Activated naive CD8-positive, alpha-beta T cell (primary cell): ENCODE measurements at regions not wholly inside any gene's neighbourhood (a gene's known extent, or its start where the extent isn't known, plus 50 kb on each side); places are given as distances from the start of the nearest gene placed in this dataset.

Source experiments
- H3K27ac Mint-ChIP-seq: one replicate; pipeline ENCODE4 v1.8.0; 2021; ENCODE audit warnings: mixed read lengths
- H3K27me3 Mint-ChIP-seq: one replicate; pipeline ENCODE4 v1.8.0; 2021; ENCODE audit warnings: mixed read lengths
- H3K36me3 Mint-ChIP-seq: one replicate; pipeline ENCODE4 v1.8.0; 2021; ENCODE audit warnings: mixed read lengths
- H3K4me1 Mint-ChIP-seq: one replicate; pipeline ENCODE4 v1.8.0; 2021; ENCODE audit warnings: low read depth, mixed read lengths
- H3K4me3 Mint-ChIP-seq: one replicate; pipeline ENCODE4 v1.8.0; 2021; ENCODE audit warnings: mild to moderate bottlenecking, mixed read lengths
- H3K9me3 Mint-ChIP-seq: one replicate; pipeline ENCODE4 v1.8.0; 2021; ENCODE audit warnings: low read depth, mixed read lengths

- H3K36me3 Mint-ChIP-seq, result no peaks in the 10 kb centered on the region
- H3K4me3 Mint-ChIP-seq, result no peak overlapping the region
- no peak overlapping the region for H3K27ac Mint-ChIP-seq
- peaks cover 1% of the 10 kb centered on the region for H3K27me3 Mint-ChIP-seq
- H3K9me3 Mint-ChIP-seq, result no peaks in the 10 kb centered on the region
- H3K4me1 Mint-ChIP-seq, result peaks cover 34% of the 10 kb centered on the region
Observed at GRCh38 chr20:24385547-24385946, 83.9 kb upstream of the SYNDIG1 start.

- H3K27ac Mint-ChIP-seq, result no peak overlapping the region
- no peak overlapping the region for H3K4me3 Mint-ChIP-seq
- peaks cover 27% of the 10 kb centered on the region for H3K4me1 Mint-ChIP-seq
- no peaks in the 10 kb centered on the region for H3K9me3 Mint-ChIP-seq
- no peaks in the 10 kb centered on the region for H3K36me3 Mint-ChIP-seq
- peaks cover 1% of the 10 kb centered on the region for H3K27me3 Mint-ChIP-seq
Observed at GRCh38 chr20:24384865-24385264, 84.6 kb upstream of the SYNDIG1 start.

- H3K4me1 Mint-ChIP-seq, result peaks cover 7% of the 10 kb centered on the region
- no peak overlapping the region for H3K27ac Mint-ChIP-seq
- H3K9me3 Mint-ChIP-seq, result no peaks in the 10 kb centered on the region
- no peak overlapping the region for H3K4me3 Mint-ChIP-seq
- no peaks in the 10 kb centered on the region for H3K36me3 Mint-ChIP-seq
- H3K27me3 Mint-ChIP-seq, result peaks cover 1% of the 10 kb centered on the region
Observed at GRCh38 chr20:24382743-24383142, 86.7 kb upstream of the SYNDIG1 start.

- H3K27me3 Mint-ChIP-seq, result peaks cover 1% of the 10 kb centered on the region
- no peaks in the 10 kb centered on the region for H3K9me3 Mint-ChIP-seq
- no peak overlapping the region for H3K27ac Mint-ChIP-seq
- no peak overlapping the region for H3K4me3 Mint-ChIP-seq
- H3K36me3 Mint-ChIP-seq, result no peaks in the 10 kb centered on the region
- peaks cover 7% of the 10 kb centered on the region for H3K4me1 Mint-ChIP-seq
Observed at GRCh38 chr20:24382331-24382730, 87.1 kb upstream of the SYNDIG1 start.

- Mint-ChIP-seq H3K27ac (no peak overlapping the region), H3K36me3 (no peaks in the 10 kb centered on the region), H3K4me1 (peaks cover 3% of the 10 kb centered on the region), H3K4me3 (no peak overlapping the region), H3K27me3 (peaks cover 1% of the 10 kb centered on the region), H3K9me3 (no peaks in the 10 kb centered on the region)
Observed at GRCh38 chr20:24381886-24382285, 87.5 kb upstream of the SYNDIG1 start.

- Mint-ChIP-seq H3K27ac (no peak overlapping the region), H3K36me3 (no peaks in the 10 kb centered on the region), H3K4me1 (no peaks in the 10 kb centered on the region), H3K9me3 (no peaks in the 10 kb centered on the region), H3K4me3 (no peak overlapping the region), H3K27me3 (peaks cover 1% of the 10 kb centered on the region)
Observed at GRCh38 chr20:24379484-24379927, 89.9 kb upstream of the SYNDIG1 start.

- H3K4me1 Mint-ChIP-seq, result no peaks in the 10 kb centered on the region
- H3K27ac Mint-ChIP-seq, result no peak overlapping the region
- H3K4me3 Mint-ChIP-seq, result no peak overlapping the region
- no peaks in the 10 kb centered on the region for H3K9me3 Mint-ChIP-seq
- H3K36me3 Mint-ChIP-seq, result no peaks in the 10 kb centered on the region
- no peaks in the 10 kb centered on the region for H3K27me3 Mint-ChIP-seq
Observed at GRCh38 chr20:24378661-24379483, 90.6 kb upstream of the SYNDIG1 start.

GRCh38 chr20:24376311-24377099 is 92.9 kb upstream of the SYNDIG1 start:
- Mint-ChIP-seq H3K36me3 (no peaks in the 10 kb centered on the region), H3K4me1 (no peaks in the 10 kb centered on the region), H3K27ac (no peak overlapping the region), H3K9me3 (no peaks in the 10 kb centered on the region), H3K4me3 (no peak overlapping the region), H3K27me3 (no peaks in the 10 kb centered on the region)

- Mint-ChIP-seq H3K4me1 (no peaks in the 10 kb centered on the region), H3K4me3 (no peak overlapping the region), H3K27ac (no peak overlapping the region), H3K9me3 (no peaks in the 10 kb centered on the region), H3K36me3 (no peaks in the 10 kb centered on the region), H3K27me3 (no peaks in the 10 kb centered on the region)
Observed at GRCh38 chr20:24373372-24373771, 96.1 kb upstream of the SYNDIG1 start.

- no peaks in the 10 kb centered on the region for H3K27me3 Mint-ChIP-seq
- no peaks in the 10 kb centered on the region for H3K4me1 Mint-ChIP-seq
- no peak overlapping the region for H3K27ac Mint-ChIP-seq
- H3K36me3 Mint-ChIP-seq, result no peaks in the 10 kb centered on the region
- no peak overlapping the region for H3K4me3 Mint-ChIP-seq
- no peaks in the 10 kb centered on the region for H3K9me3 Mint-ChIP-seq
Observed at GRCh38 chr20:24370911-24371695, 98.3 kb upstream of the SYNDIG1 start.

- Mint-ChIP-seq H3K27ac (no peak overlapping the region), H3K4me3 (no peak overlapping the region), H3K9me3 (no peaks in the 10 kb centered on the region), H3K27me3 (no peaks in the 10 kb centered on the region), H3K4me1 (no peaks in the 10 kb centered on the region), H3K36me3 (no peaks in the 10 kb centered on the region)
Observed at GRCh38 chr20:24370249-24370648, 99.2 kb upstream of the SYNDIG1 start.

GRCh38 chr20:24368253-24368652 is 101.2 kb upstream of the SYNDIG1 start:
- H3K9me3 Mint-ChIP-seq, result no peaks in the 10 kb centered on the region

GRCh38 chr20:24366336-24367004 is 103.0 kb upstream of the SYNDIG1 start:
- Mint-ChIP-seq H3K36me3 (peaks cover 3% of the 10 kb centered on the region), H3K27ac (no peak overlapping the region), H3K4me3 (no peak overlapping the region), H3K27me3 (no peaks in the 10 kb centered on the region), H3K4me1 (no peaks in the 10 kb centered on the region), H3K9me3 (peaks cover 5% of the 10 kb centered on the region)

More at GRCh38 chr20:24368253-24368652, 101.2 kb upstream of the SYNDIG1 start:
- Mint-ChIP-seq H3K36me3 (no peaks in the 10 kb centered on the region), H3K4me3 (no peak overlapping the region), H3K4me1 (no peaks in the 10 kb centered on the region), H3K27me3 (no peaks in the 10 kb centered on the region), H3K27ac (no peak overlapping the region)

GRCh38 chr20:24365670-24366069 is 103.8 kb upstream of the SYNDIG1 start:
- Mint-ChIP-seq H3K9me3 (peaks cover 10% of the 10 kb centered on the region), H3K4me1 (no peaks in the 10 kb centered on the region), H3K27ac (no peak overlapping the region), H3K27me3 (no peaks in the 10 kb centered on the region), H3K36me3 (peaks cover 3% of the 10 kb centered on the region), H3K4me3 (no peak overlapping the region)
